ENCODE measurements at regions not wholly inside any gene's neighbourhood (a gene's known extent, or its start where the extent isn't known, plus 50 kb on each side); places are given as distances from the start of the nearest gene placed in this dataset.

DNA sequence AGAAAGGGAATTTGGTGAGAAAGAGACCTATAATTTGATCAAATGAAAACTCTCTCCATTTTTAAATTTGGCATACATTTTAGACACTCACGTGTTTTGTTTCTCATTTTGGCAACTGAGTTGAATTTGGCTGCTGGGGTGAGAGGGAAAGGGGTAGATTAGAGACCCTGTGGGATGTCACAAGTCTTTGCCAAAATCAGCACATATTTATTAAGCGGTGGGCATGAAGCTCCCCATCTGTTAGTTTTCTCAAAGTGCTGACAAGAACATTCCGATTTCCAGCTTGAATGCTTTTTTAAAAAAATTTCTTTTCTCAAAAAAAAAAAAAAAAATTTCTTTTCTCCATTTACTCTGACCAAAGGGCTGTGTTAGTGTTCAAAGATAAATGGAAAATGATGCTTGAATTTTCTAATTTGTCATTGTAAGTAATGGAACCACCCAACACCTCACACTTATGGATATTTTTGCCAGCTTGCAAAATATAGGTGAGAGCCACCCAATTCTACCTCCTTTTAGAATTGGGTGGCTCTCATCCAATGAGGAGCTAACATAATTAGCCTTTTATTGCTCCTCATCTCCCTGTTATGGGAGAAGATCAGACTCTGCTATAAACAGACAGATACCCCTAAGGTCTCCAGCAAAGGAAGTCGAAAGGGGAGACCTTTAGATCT is 222.9 kb upstream of the FN1 start:
- TF ChIP-seq, protein P1, sequence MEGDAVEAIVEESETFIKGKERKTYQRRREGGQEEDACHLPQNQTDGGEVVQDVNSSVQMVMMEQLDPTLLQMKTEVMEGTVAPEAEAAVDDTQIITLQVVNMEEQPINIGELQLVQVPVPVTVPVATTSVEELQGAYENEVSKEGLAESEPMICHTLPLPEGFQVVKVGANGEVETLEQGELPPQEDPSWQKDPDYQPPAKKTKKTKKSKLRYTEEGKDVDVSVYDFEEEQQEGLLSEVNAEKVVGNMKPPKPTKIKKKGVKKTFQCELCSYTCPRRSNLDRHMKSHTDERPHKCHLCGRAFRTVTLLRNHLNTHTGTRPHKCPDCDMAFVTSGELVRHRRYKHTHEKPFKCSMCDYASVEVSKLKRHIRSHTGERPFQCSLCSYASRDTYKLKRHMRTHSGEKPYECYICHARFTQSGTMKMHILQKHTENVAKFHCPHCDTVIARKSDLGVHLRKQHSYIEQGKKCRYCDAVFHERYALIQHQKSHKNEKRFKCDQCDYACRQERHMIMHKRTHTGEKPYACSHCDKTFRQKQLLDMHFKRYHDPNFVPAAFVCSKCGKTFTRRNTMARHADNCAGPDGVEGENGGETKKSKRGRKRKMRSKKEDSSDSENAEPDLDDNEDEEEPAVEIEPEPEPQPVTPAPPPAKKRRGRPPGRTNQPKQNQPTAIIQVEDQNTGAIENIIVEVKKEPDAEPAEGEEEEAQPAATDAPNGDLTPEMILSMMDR (IDR thresholded peaks at IDR 0.05): no peak
- no peak for TF ChIP-seq POLR2A (IDR thresholded peaks at IDR 0.05)

Data from ovary (tissue), 3 donors.